HK-2 (cell line): ENCODE measurements at regions not wholly inside any gene's neighbourhood (a gene's known extent, or its start where the extent isn't known, plus 50 kb on each side); places are given as distances from the start of the nearest gene placed in this dataset.
"Not testable (repeated sequence)": the region's sequence is repeated elsewhere in the genome, so short reads cannot be mapped to it uniquely, and the experiment has no call there.

ENCODE experiments used
- DNase-seq: peaks from one replicate; pipeline ENCODE4 v3.0.0-alpha.2; 2018; ENCODE audit not compliant: unreplicated experiment

GRCh38 chr7:118418433-118418832, 193.9 kb downstream of the ANKRD7 start:
- no peak for DNase-seq

- no peak for DNase-seq
Measured at GRCh38 chr7:118420888-118421287, 196.4 kb downstream of the ANKRD7 start.

- DNase-seq = no peak
Measured at GRCh38 chr7:118429141-118429540, 204.6 kb downstream of the ANKRD7 start.

GRCh38 chr7:118436663-118437062, 212.2 kb downstream of the ANKRD7 start:
- no peak for DNase-seq

GRCh38 chr7:118449030-118449429, 224.5 kb downstream of the ANKRD7 start:
- DNase-seq = not testable (repeated sequence)

GRCh38 chr7:118449797-118450567, 225.5 kb downstream of the ANKRD7 start:
- DNase-seq = no peak

GRCh38 chr7:118452128-118452527, 227.6 kb downstream of the ANKRD7 start:
- no peak for DNase-seq

- no peak for DNase-seq
Measured at GRCh38 chr7:118467381-118467780, 242.9 kb downstream of the ANKRD7 start.

- DNase-seq = no peak
Measured at GRCh38 chr7:118472581-118472980, 248.1 kb downstream of the ANKRD7 start.

- DNase-seq = no peak
Measured at GRCh38 chr7:118473271-118473670, 248.8 kb downstream of the ANKRD7 start.

- DNase-seq = no peak
Measured at GRCh38 chr7:118476036-118476435, 251.5 kb downstream of the ANKRD7 start.

GRCh38 chr7:118477036-118477435, 252.5 kb downstream of the ANKRD7 start:
- DNase-seq = no peak

GRCh38 chr7:118478236-118478635, 253.7 kb downstream of the ANKRD7 start:
- DNase-seq = no peak

- no peak for DNase-seq
Measured at GRCh38 chr7:118478931-118479330, 254.4 kb downstream of the ANKRD7 start.

GRCh38 chr7:118492466-118492865, 268.0 kb downstream of the ANKRD7 start:
- no peak for DNase-seq

GRCh38 chr7:118496138-118496644, 271.7 kb downstream of the ANKRD7 start:
- DNase-seq = no peak

GRCh38 chr7:118502235-118502634, 277.7 kb downstream of the ANKRD7 start:
- DNase-seq = no peak

- DNase-seq = no peak
Measured at GRCh38 chr7:118511146-118511545, 286.6 kb downstream of the ANKRD7 start.

- DNase-seq = peak; percentile 10
Measured at GRCh38 chr7:118517275-118517674, 292.8 kb downstream of the ANKRD7 start.

GRCh38 chr7:118525020-118525419, 300.5 kb downstream of the ANKRD7 start:
- DNase-seq = no peak

- no peak for DNase-seq
Measured at GRCh38 chr7:118531566-118531965, 307.1 kb downstream of the ANKRD7 start.

- DNase-seq = no peak
Measured at GRCh38 chr7:118559207-118559606, 334.7 kb downstream of the ANKRD7 start.

GRCh38 chr7:118563311-118563710, 338.8 kb downstream of the ANKRD7 start:
- DNase-seq = no peak

- no peak for DNase-seq
Measured at GRCh38 chr7:118572604-118573003, 348.1 kb downstream of the ANKRD7 start.
